Lung (tissue), 11 donors: ENCODE measurements at regions not wholly inside any gene's neighbourhood (a gene's known extent, or its start where the extent isn't known, plus 50 kb on each side); places are given as distances from the start of the nearest gene placed in this dataset.

Experiments
- ATAC-seq: fragments of 200-7000 bp; cut with Tn5 transposase; one replicate; pipeline ENCODE4 v1.9.1; 2020; ENCODE audit warnings: moderate number of reproducible peaks; ENCODE audit not compliant: insufficient read depth, low FRiP score
- DNase-seq, 3 donors: peaks; one replicate each; pipeline ENCODE4 v3.0.0-alpha.2; 2013 to 2017
- H3K27ac ChIP-seq, 2 donors: one replicate each; pipeline ENCODE4 v1.5.1; 2013; ENCODE audit warnings: mild to moderate bottlenecking in 2 of 2, moderate library complexity in 2 of 2, control low read depth in 1 of 2, inconsistent platforms in 1 of 2, low read depth in 1 of 2, low read length in 1 of 2
- H3K27me3 ChIP-seq, 3 donors: one replicate each; pipeline ENCODE4 v1.5.1; 2013; ENCODE audit warnings: low read length in 2 of 3; ENCODE audit not compliant: control insufficient read depth in 3 of 3, insufficient read depth in 3 of 3
- H3K36me3 ChIP-seq, 4 donors: one replicate each; pipeline ENCODE4 v1.5.1; 2013; ENCODE audit warnings: low read length in 4 of 4, mild to moderate bottlenecking in 1 of 4, moderate library complexity in 1 of 4; ENCODE audit not compliant: control insufficient read depth in 4 of 4, insufficient read depth in 4 of 4
- H3K4me1 ChIP-seq, 5 donors: one replicate each; pipeline ENCODE4 v1.5.1; 2013; ENCODE audit warnings: low read length in 5 of 5, mild to moderate bottlenecking in 2 of 5, moderate library complexity in 1 of 5; ENCODE audit not compliant: control insufficient read depth in 5 of 5, insufficient read depth in 5 of 5
- H3K4me3 ChIP-seq: one replicate; pipeline ENCODE4 v1.5.1; 2013; ENCODE audit warnings: mild to moderate bottlenecking, control low read depth, moderate library complexity
- H3K9ac ChIP-seq, 2 donors: one replicate each; pipeline ENCODE4 v1.5.1; 2013; ENCODE audit warnings: low read length in 2 of 2, control low read depth in 1 of 2; ENCODE audit not compliant: insufficient read depth in 1 of 2
- H3K9me3 ChIP-seq, 4 donors: one replicate each; pipeline ENCODE4 v1.5.1; 2013; ENCODE audit warnings: low read length in 3 of 4, mild to moderate bottlenecking in 1 of 4, moderate library complexity in 1 of 4; ENCODE audit not compliant: control insufficient read depth in 4 of 4, insufficient read depth in 3 of 4
- CTCF ChIP-seq: IDR thresholded peaks from 2 replicates; pipeline ENCODE4 v1.5.1; 2012; ENCODE audit warnings: mild to moderate bottlenecking; ENCODE audit errors: control extremely low read depth, extremely low read depth
- WGBS, 2 donors: extraction: QIAGEN DNeasy Blood & Tissue Kit; methylation state at CpG; one replicate each; pipeline ENCODE4 v1.1.7; 2013; 5-methylcytosine and 5-hydroxymethylcytosine counted together
- donor health status: control.
- donor health status: control.
- donor health status: Bipolar disorder and iron deficiency.
- donor health status: healthy.
- donor health status: DM: yes; HTN: yes; CAD: no.

- ATAC-seq = no peak
- H3K27me3 ChIP-seq = no peaks in the 10 kb centered on the region
- H3K27ac ChIP-seq = no peak overlapping the region
- H3K9me3 ChIP-seq = no peaks in the 10 kb centered on the region
- no peak overlapping the region for H3K4me3 ChIP-seq
- H3K36me3 ChIP-seq = no peaks in the 10 kb centered on the region
- H3K9ac ChIP-seq = no peak overlapping the region
- 41 to 43% methylated on average over 7 of the region's 7 CpGs for WGBS, 2 donors
- TF ChIP-seq CTCF = peak; percentile 50
- peak; percentile 74 to 78 (median 76) for DNase-seq
- peaks cover 0 to 31% (median 9%) of the 10 kb centered on the region in 5 donors for H3K4me1 ChIP-seq
Observed at GRCh38 chr2:237154082-237154638, 68.5 kb downstream of the COPS8 start.

GRCh38 chr2:237154884-237155851, 69.5 kb downstream of the COPS8 start:
- H3K27me3 ChIP-seq = no peaks in the 10 kb centered on the region
- 75 to 76% methylated on average over 11 of the region's 11 CpGs for WGBS, 2 donors
- ATAC-seq (no peak), DNase-seq (peak in 2 of 3 donors; percentile 27 to 60)
- H3K4me1 ChIP-seq = peaks cover 0 to 31% (median 8%) of the 10 kb centered on the region in 5 donors
- no peak overlapping the region for H3K9ac ChIP-seq
- TF ChIP-seq CTCF = no peak
- no peaks in the 10 kb centered on the region for H3K9me3 ChIP-seq
- no peak overlapping the region for H3K4me3 ChIP-seq
- H3K27ac ChIP-seq = no peak overlapping the region
- no peaks in the 10 kb centered on the region for H3K36me3 ChIP-seq

- Histone ChIP-seq H3K27me3 (no peaks in the 10 kb centered on the region), H3K4me1 (peaks cover 0 to 35% (median 8%) of the 10 kb centered on the region in 5 donors), H3K36me3 (no peaks in the 10 kb centered on the region), H3K4me3 (no peak overlapping the region), H3K27ac (peak overlapping the region in 1 of 2 donors; percentile 35), H3K9ac (no peak overlapping the region), H3K9me3 (no peaks in the 10 kb centered on the region)
- whole genome bisulfite sequencing, 2 donors = 53 to 61% methylated on average over 30 of the region's 30 CpGs
- no peak for TF ChIP-seq CTCF
- DNase-seq (no peak), ATAC-seq (peak; percentile 58)
Observed at GRCh38 chr2:237156031-237156856, 70.6 kb downstream of the COPS8 start.
